ENCODE measurements at regions not wholly inside any gene's neighbourhood (a gene's known extent, or its start where the extent isn't known, plus 50 kb on each side); places are given as distances from the start of the nearest gene placed in this dataset.
"Not testable (repeated sequence)": the region's sequence is repeated elsewhere in the genome, so short reads cannot be mapped to it uniquely, and the experiment has no call there.

DNA sequence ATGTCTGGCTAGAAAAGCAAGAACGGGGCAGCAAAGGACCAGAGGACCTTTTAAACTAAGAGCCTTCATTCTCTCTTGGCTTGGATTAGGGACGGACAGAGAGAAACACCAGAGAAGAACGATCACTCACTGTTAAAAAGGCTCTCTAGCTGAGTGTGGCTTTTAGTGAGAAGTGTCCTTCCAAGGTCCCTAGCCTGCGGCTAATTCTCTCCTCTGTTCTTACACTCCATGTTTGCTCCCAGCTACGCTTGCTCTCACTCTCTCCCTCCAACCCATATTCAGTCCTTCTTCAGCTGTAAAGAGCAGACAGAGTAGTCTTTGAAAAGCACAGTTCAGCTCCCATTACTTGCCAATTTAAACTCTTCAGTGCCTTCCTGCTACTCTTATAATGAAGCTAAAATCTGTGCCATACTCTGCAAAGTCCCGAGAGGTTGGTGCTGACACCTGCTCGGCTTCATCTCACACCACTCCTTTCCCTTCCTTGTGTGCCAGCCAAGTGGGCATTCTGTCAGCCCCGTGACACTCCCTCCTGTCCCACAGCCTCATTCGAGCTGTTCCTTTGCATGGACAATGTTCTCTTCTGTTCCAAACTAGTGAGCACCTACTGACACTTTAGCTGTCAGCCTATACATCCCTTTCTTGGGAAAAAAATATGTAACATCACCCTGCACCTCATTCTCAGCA lies 136.0 kb downstream of the ATP6V0E2 start:
- H4K20me1 ChIP-seq (ENCODE audit: insufficient read depth); H3K79me2 ChIP-seq (ENCODE audit: low read depth); H3F3A ChIP-seq (ENCODE audit: insufficient read depth, low read depth); H3K27ac ChIP-seq; H3K9me3 ChIP-seq (ENCODE audit: insufficient read depth, low read depth); H3K4me1 ChIP-seq (replicated peaks; ENCODE audit: insufficient read depth); intact Hi-C loops (cut with micrococcal nuclease; ENCODE audit: unreplicated experiment); H3K4me3 ChIP-seq; CTCF ChIA-PET; POLR2A ChIA-PET (ENCODE audit: unreplicated experiment); H3K27me3 ChIP-seq (ENCODE audit: insufficient read depth, low read depth); BruUV-seq (replicated peaks); H3K9me2 ChIP-seq (ENCODE audit: insufficient read depth); H3K4me2 ChIP-seq; DNase-seq; H2AFZ ChIP-seq; H3K36me3 ChIP-seq (ENCODE audit: low read depth): not testable (repeated sequence)

DNA sequence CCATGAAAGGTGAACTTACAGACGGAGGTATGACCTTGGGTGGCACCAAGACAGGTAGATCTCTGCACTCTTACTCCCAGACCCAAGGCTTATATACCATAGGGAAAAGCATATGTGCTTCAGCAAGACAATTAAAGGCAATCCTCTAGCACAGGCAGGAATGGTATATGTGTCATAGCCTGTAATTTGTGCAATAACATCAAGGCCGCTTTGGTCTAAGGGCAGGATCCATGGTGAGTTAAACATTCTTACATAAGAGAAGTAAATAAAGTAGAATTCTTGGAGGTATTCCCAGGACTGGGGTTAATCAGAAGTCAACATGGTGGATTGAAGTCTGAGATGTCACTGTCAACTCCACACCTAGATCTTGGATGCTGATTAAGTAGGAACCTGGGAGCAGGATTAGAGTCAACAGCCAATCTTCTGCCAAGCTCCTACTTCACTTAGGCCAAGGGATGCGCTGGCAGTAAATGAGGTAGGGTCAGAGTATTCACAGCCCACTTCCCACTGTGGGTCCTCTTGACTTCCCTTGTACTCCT lies 143.0 kb downstream of the ATP6V0E2 start:
- H3K9me3 ChIP-seq (ENCODE audit: insufficient read depth, low read depth); H2AFZ ChIP-seq; H3K4me3 ChIP-seq; H3K27ac ChIP-seq; H3K36me3 ChIP-seq (ENCODE audit: low read depth); H3K4me2 ChIP-seq; intact Hi-C loops (cut with micrococcal nuclease; ENCODE audit: unreplicated experiment); H3F3A ChIP-seq (ENCODE audit: insufficient read depth, low read depth); CTCF ChIA-PET; H3K4me1 ChIP-seq (replicated peaks; ENCODE audit: insufficient read depth); H3K9me2 ChIP-seq (ENCODE audit: insufficient read depth); H3K27me3 ChIP-seq (ENCODE audit: insufficient read depth, low read depth); H3K79me2 ChIP-seq (ENCODE audit: low read depth); H4K20me1 ChIP-seq (ENCODE audit: insufficient read depth); POLR2A ChIA-PET (ENCODE audit: unreplicated experiment); BruUV-seq (replicated peaks): not testable (repeated sequence)
- peak in 1 of 2 experiments; percentile 78 for DNase-seq

DNA sequence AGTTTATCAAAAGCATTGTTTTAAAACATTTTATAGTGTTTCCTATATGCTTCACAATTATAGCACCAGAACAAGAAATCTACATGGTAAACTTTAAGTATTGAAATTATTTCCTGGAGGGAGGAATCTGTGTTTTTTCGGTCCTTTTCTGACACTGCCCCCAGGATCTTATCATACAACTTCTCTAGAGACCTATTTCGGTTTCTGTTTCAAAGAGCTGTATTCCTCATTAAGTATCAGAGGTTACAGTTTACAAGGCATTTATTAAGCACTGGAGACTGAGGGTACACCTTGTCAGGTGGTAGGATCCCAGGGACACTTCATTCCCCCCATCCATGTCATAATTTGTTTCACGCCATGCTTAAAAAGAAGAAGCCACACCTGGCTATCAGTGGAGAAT lies 146.4 kb downstream of the ATP6V0E2 start:
- POLR2A ChIA-PET (ENCODE audit: unreplicated experiment); H3K9me3 ChIP-seq (ENCODE audit: insufficient read depth, low read depth); H3K79me2 ChIP-seq (ENCODE audit: low read depth); H3F3A ChIP-seq (ENCODE audit: insufficient read depth, low read depth); H3K36me3 ChIP-seq (ENCODE audit: low read depth); H3K4me3 ChIP-seq; intact Hi-C loops (cut with micrococcal nuclease; ENCODE audit: unreplicated experiment); H3K9me2 ChIP-seq (ENCODE audit: insufficient read depth); DNase-seq; CTCF ChIA-PET; H3K27ac ChIP-seq; H3K4me1 ChIP-seq (replicated peaks; ENCODE audit: insufficient read depth); H4K20me1 ChIP-seq (ENCODE audit: insufficient read depth); H2AFZ ChIP-seq; H3K27me3 ChIP-seq (ENCODE audit: insufficient read depth, low read depth); H3K4me2 ChIP-seq; BruUV-seq (replicated peaks): not testable (repeated sequence)

DNA sequence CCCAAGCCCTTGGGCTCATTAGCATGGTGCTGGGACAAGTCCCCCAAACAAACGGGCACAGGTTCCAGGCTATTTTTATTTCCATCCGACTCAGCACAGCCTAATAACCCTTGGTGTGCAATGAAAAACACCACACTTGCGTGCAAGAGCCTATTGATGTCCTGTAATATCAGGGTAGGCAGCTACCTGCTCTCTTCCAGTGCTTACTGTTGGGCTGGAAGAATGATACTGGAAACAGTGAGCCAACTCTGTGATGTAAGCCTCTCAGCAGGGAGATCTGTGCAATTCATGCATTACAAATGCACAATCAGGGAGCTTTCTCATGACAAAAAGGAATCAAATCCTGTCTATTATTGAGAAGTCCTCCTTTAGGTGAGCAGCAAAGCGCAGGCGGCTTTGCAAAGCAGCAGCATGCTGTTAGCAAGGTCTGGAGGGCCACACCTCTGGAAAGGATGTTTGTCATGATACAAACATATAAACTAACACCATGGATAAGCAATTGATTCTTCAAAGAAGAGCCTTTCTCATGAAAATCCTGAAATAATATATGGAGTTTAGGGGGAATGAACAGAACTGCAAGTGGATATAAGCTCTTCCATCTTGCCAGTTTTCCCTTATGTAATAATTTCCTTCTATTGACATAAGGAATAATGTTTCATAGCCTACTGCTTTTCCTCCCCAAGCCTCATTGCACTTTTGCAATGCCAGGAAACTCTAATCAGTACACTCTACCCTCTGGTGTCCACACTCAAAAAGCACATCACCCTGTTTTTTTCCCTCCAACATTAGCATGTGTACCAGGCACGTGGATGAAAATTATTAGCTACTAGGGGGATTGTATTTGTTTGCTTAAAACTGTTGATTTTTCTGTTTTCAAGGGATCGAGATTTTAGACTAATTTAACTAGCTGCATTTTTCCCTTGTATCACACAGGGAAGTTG lies 151.1 kb downstream of the ATP6V0E2 start:
- H2AFZ ChIP-seq; intact Hi-C loops (cut with micrococcal nuclease; ENCODE audit: unreplicated experiment); H3K9me3 ChIP-seq (ENCODE audit: insufficient read depth, low read depth); H3K4me3 ChIP-seq; CTCF ChIA-PET; H3K4me1 ChIP-seq (replicated peaks; ENCODE audit: insufficient read depth); H3K27me3 ChIP-seq (ENCODE audit: insufficient read depth, low read depth); H3K79me2 ChIP-seq (ENCODE audit: low read depth); H4K20me1 ChIP-seq (ENCODE audit: insufficient read depth); H3K27ac ChIP-seq; H3K4me2 ChIP-seq; H3K36me3 ChIP-seq (ENCODE audit: low read depth); BruUV-seq (replicated peaks); POLR2A ChIA-PET (ENCODE audit: unreplicated experiment); DNase-seq; H3K9me2 ChIP-seq (ENCODE audit: insufficient read depth); H3F3A ChIP-seq (ENCODE audit: insufficient read depth, low read depth): not testable (repeated sequence)

DNA sequence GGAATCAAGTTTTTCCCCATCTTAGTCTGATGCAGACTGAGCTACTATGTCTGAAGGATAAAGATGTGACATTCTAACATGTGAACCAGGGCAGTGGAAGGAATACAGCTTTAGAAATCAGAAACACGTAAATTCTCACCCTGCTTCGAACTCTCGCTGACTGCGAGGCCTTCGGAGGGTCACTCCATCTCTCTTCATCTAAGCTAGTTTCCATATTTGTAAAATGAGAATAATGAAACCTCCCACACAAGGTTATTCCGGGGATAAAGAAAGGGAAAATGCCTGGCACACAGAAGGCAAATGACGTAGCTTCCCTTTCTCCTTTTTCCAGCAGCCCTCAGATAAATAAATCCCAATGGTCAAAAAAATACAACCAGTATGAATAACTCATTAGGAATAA lies 152.0 kb downstream of the ATP6V0E2 start:
- POLR2A ChIA-PET (ENCODE audit: unreplicated experiment); H3K4me3 ChIP-seq; BruUV-seq (replicated peaks); H3K27me3 ChIP-seq (ENCODE audit: insufficient read depth, low read depth); H3K36me3 ChIP-seq (ENCODE audit: low read depth); H3K9me3 ChIP-seq (ENCODE audit: insufficient read depth, low read depth); H3F3A ChIP-seq (ENCODE audit: insufficient read depth, low read depth); H3K79me2 ChIP-seq (ENCODE audit: low read depth); CTCF ChIA-PET; H3K4me2 ChIP-seq; H4K20me1 ChIP-seq (ENCODE audit: insufficient read depth); H3K9me2 ChIP-seq (ENCODE audit: insufficient read depth); DNase-seq; H3K27ac ChIP-seq; H3K4me1 ChIP-seq (replicated peaks; ENCODE audit: insufficient read depth); H2AFZ ChIP-seq; intact Hi-C loops (cut with micrococcal nuclease; ENCODE audit: unreplicated experiment): not testable (repeated sequence)

DNA sequence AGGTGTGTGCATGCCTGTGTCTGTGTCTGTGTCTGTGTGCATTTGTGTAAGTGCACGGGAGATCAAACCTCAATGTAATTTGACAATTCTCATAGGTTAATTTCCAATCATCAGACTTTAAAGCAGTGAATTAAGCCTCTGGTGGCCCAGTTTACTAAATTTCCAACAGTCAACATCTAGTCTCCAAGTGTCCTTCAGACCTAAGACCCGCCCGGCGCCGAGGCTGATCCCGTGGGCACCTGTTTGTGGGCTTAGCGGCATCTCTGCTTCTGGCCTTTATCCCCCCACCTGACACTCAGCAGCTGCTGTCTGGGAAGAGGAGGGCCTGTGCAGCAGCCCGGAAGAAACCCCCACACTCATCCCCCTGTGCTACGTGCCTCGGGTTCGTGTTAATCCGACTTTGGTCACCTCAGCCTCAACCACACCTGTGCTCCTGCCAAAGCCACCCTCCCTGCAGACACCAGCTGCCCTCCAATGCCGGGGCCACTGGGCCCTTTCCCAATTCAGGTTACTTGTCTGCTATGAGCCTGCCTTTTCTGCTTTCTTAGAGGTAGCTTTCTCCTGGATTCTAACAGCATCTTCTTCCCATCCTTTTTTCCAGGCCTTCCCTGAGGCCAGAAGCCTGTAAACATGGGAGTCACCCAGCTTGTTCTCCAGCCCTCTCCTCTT lies 154.7 kb downstream of the ATP6V0E2 start:
- H3K27ac ChIP-seq; H3K4me3 ChIP-seq; H3K9me2 ChIP-seq (ENCODE audit: insufficient read depth); BruUV-seq (replicated peaks); H3F3A ChIP-seq (ENCODE audit: insufficient read depth, low read depth); CTCF ChIA-PET; intact Hi-C loops (cut with micrococcal nuclease; ENCODE audit: unreplicated experiment); H3K9me3 ChIP-seq (ENCODE audit: insufficient read depth, low read depth); DNase-seq; H3K79me2 ChIP-seq (ENCODE audit: low read depth); H3K4me1 ChIP-seq (replicated peaks; ENCODE audit: insufficient read depth); H3K36me3 ChIP-seq (ENCODE audit: low read depth); H3K27me3 ChIP-seq (ENCODE audit: insufficient read depth, low read depth); H4K20me1 ChIP-seq (ENCODE audit: insufficient read depth); H2AFZ ChIP-seq; H3K4me2 ChIP-seq; POLR2A ChIA-PET (ENCODE audit: unreplicated experiment): not testable (repeated sequence)

DNA sequence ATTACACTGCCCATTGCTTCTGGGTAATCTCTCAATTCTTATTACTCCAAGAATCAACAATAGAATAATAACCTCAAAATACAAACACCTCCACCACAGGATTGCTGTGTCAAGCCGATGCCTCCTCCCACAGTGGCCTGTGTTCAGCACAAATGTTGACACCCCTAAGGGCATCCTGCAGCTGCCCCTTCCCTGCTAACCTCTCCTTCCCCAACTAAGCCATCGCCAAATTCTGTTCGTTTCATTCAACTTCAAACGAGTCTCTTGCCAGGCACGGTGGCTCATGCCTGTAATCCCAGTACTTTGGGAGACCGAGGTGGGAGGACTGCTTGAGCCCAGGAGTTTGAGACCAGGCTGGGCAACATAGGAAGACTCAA lies 155.2 kb downstream of the ATP6V0E2 start:
- H3K9me2 ChIP-seq (ENCODE audit: insufficient read depth); CTCF ChIA-PET; POLR2A ChIA-PET (ENCODE audit: unreplicated experiment); H3K27ac ChIP-seq; H3K79me2 ChIP-seq (ENCODE audit: low read depth); DNase-seq; H2AFZ ChIP-seq; intact Hi-C loops (cut with micrococcal nuclease; ENCODE audit: unreplicated experiment); H3F3A ChIP-seq (ENCODE audit: insufficient read depth, low read depth); H3K36me3 ChIP-seq (ENCODE audit: low read depth); H3K4me2 ChIP-seq; H4K20me1 ChIP-seq (ENCODE audit: insufficient read depth); H3K4me3 ChIP-seq; H3K27me3 ChIP-seq (ENCODE audit: insufficient read depth, low read depth); H3K4me1 ChIP-seq (replicated peaks; ENCODE audit: insufficient read depth); H3K9me3 ChIP-seq (ENCODE audit: insufficient read depth, low read depth); BruUV-seq (replicated peaks): not testable (repeated sequence)
